ENCODE measurements at regions not wholly inside any gene's neighbourhood (a gene's known extent, or its start where the extent isn't known, plus 50 kb on each side); places are given as distances from the start of the nearest gene placed in this dataset.

GRCh38 chr13:61777899-61778298 lies 362.2 kb upstream of the PCDH20 start:
- no peak for TF ChIP-seq MXD4 (CRISPR knock-in tag; IDR thresholded peaks at IDR 0.05)
- TF ChIP-seq ERF (CRISPR knock-in tag; IDR thresholded peaks at IDR 0.05) = no peak
- TF ChIP-seq BCLAF1 (IDR thresholded peaks at IDR 0.05) = no peak
- TF ChIP-seq, protein P1, sequence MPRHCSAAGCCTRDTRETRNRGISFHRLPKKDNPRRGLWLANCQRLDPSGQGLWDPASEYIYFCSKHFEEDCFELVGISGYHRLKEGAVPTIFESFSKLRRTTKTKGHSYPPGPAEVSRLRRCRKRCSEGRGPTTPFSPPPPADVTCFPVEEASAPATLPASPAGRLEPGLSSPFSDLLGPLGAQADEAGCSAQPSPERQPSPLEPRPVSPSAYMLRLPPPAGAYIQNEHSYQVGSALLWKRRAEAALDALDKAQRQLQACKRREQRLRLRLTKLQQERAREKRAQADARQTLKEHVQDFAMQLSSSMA (CRISPR knock-in tag; IDR thresholded peaks at IDR 0.05) = no peak
- no peak for TF ChIP-seq NFE2L2 (IDR thresholded peaks at IDR 0.05; ENCODE audit: low read length)
- no peak for TF ChIP-seq CTCF (CRISPR knock-in tag; IDR thresholded peaks at IDR 0.05)
